AG09319 (cell line): ENCODE measurements at regions not wholly inside any gene's neighbourhood (a gene's known extent, or its start where the extent isn't known, plus 50 kb on each side); places are given as distances from the start of the nearest gene placed in this dataset.

ENCODE experiments used
- DNase-seq: peaks from one replicate; pipeline ENCODE4 v3.0.0-alpha.2; 2010; ENCODE audit warnings: low read depth; ENCODE audit errors: extremely low read depth
- TF ChIP-seq, protein P1 (sequence below): IDR thresholded peaks from 2 replicates; pipeline ENCODE4 v1.5.1; 2011; ENCODE audit warnings: low read depth, mild to moderate bottlenecking, inconsistent platforms, low read length, moderate library complexity

DNA sequence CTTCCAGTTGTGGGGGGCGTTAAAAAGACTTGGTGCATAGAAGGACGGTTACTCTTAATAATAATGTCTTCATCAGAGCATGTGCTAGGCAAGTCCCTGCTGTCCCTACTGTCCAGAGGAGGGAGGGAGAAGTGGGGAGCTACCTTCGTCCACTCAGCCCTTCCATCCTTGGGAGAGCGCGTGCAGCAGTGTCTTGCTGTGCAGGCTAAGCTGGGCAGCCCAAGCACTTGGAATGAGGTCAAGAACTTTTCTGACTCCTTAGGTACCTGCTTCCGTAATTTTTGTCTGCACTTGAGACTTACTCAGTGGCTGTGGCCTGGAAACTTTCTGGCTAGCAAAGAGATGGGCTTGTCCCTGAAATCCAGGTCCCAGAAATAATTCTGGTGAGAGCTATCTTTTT lies 265.9 kb upstream of the SORCS1 start:
- TF ChIP-seq, protein P1, sequence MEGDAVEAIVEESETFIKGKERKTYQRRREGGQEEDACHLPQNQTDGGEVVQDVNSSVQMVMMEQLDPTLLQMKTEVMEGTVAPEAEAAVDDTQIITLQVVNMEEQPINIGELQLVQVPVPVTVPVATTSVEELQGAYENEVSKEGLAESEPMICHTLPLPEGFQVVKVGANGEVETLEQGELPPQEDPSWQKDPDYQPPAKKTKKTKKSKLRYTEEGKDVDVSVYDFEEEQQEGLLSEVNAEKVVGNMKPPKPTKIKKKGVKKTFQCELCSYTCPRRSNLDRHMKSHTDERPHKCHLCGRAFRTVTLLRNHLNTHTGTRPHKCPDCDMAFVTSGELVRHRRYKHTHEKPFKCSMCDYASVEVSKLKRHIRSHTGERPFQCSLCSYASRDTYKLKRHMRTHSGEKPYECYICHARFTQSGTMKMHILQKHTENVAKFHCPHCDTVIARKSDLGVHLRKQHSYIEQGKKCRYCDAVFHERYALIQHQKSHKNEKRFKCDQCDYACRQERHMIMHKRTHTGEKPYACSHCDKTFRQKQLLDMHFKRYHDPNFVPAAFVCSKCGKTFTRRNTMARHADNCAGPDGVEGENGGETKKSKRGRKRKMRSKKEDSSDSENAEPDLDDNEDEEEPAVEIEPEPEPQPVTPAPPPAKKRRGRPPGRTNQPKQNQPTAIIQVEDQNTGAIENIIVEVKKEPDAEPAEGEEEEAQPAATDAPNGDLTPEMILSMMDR: no peak
- DNase-seq: no peak

DNA sequence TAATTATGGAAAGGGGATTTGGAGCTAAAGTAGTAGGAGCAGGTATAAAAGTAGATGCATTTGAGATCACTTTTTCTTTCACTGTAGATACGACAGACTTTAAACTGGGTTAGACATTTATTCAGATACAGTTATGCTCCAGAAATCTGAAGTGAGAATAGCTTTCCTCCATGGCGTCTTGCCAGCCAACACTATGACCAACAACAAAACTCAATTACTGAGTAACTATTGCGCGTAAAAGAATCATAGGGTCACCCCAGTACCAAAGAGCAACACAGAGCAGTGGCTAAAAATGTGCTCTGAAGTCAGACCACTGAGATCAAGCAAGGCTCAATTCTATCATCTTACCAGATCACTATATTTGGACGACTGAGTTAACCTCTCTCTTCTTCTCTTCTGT lies 262.5 kb upstream of the SORCS1 start:
- TF ChIP-seq, protein P1: no peak
- no peak for DNase-seq

DNA sequence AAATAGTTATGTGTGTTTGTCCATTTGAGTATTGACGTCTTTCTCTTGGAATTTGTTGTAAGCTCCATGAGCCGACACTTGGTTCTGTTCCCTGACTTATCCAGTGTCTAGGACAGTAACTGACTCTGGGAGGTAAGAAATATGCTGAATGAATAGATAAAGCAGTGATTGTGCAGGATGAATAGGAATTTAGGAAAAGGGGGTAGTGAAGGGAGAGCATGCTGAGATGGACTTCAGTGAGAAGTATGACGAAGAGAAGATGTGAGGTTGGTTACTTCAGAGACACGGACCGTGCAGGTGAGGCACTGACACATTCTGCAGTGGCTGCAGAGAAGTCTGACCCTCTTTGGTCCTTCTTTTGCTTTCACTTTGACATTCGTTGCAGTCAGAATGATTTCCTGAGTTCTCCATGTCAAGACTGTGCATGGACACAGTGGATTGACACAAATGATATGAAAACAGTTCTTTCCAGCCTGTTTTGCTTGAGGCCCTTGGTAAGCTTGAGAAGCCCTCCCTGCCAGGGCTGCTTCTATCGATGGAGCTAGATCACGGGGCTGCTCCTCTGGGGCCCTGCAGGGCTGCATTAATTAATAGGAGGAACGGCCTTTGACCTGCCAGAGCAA lies 261.5 kb upstream of the SORCS1 start:
- DNase-seq: no peak
- TF ChIP-seq, protein P1: no peak

DNA sequence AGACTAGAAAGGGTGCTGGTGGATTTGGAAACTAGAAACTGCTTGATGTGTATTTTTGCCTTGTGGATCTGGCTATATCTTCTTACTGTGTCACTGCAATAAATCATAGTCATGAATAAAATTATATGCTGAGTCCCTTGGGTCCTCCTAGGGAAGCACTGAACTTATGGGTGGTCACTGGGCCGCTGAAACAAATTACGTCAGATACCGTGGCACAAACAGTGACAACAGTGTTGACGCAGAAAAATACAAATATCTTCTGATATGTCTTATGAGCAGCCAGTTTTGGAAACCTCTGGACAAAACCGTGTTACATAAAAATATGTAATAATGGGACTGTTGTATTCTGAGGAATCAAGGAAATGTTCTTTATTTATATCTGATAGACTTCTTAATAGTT lies 260.1 kb upstream of the SORCS1 start:
- DNase-seq: no peak
- TF ChIP-seq, protein P1: no peak

DNA sequence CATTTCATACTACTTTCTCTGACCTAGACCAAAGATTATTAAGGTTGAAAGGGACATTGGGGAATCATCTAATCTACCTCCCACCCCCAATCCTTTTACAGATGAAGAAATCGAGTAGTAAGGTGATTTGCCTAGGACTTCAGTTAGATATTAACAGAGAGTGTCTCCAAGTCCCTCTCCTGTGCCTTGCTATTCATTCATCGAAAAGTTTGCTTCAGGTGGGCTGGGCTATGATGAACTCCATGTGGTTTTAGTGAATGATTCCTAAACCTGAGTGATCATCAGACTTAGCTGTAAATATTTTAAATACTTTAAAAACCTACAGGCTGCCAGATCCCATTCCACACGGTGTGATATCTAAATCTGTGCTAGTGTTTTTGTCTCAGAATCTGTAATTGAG lies 259.4 kb upstream of the SORCS1 start:
- no peak for DNase-seq
- TF ChIP-seq, protein P1: no peak

DNA sequence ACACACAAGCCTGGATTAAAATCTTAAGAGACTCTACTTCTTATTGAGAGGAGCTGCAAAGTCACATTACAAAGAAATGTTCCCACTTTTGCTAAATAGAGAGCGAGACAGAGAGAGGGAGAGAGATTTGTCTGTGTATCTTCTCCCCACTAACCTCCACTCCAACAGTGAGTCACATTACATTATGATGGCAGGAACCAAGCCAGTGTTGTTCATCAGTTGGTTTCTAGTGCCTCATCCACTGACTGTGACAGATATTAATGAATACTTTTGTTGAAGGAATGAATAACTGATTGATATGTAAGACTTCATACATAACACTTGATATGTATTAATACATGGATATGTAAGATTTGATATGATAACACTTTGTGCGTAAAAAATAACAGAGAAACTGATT lies 258.2 kb upstream of the SORCS1 start:
- DNase-seq: no peak
- TF ChIP-seq, protein P1: no peak

DNA sequence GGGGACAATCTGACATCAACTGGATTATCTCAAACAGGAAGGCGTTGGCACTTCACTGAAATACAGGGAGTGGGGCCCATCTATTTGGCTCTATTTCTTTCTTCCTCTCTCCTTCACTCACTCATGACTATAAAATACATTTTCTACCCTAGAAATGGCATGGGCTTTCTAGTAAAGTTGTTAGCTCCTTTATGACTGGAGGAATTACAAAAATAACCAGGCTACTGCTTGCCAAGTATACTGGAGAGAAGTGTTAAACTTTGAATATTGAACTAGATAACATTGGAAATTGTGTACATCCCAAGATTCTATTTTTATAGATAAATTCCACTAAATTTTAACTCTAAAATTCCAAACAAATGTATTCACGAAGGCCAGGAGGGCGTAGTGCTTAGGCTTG lies 255.7 kb upstream of the SORCS1 start:
- TF ChIP-seq, protein P1: no peak
- DNase-seq: no peak
